Neural cell (in vitro differentiated cells): ENCODE measurements at regions not wholly inside any gene's neighbourhood (a gene's known extent, or its start where the extent isn't known, plus 50 kb on each side); places are given as distances from the start of the nearest gene placed in this dataset.

Experiments used
- H2AFZ ChIP-seq: fragments of 200-600, 300-800 bp; sonication (generic), shearing (Covaris generic); 2 replicates; pipeline ENCODE4 v1.6.0; 2014; ENCODE audit warnings: low read depth, mild to moderate bottlenecking, antibody characterized with exemption, low read length, moderate library complexity
- H3F3A ChIP-seq: fragments of 200-600 bp; shearing (Covaris generic); 2 replicates; pipeline ENCODE4 v1.6.1; 2016; ENCODE audit warnings: mild to moderate bottlenecking, moderate library complexity, mixed read lengths, antibody characterized with exemption, low read length; ENCODE audit not compliant: insufficient read depth, poor library complexity, severe bottlenecking
- H3K27ac ChIP-seq: fragments of 200-600, 300-800 bp; sonication (generic), shearing (Covaris generic); 2 replicates; pipeline ENCODE4 v1.5.1; 2014; ENCODE audit warnings: mild to moderate bottlenecking, low read length, moderate library complexity
- H3K27me3 ChIP-seq: fragments of 300-800, 200-600 bp; sonication (generic), shearing (Covaris generic); 2 replicates; pipeline ENCODE4 v1.6.0; 2014; ENCODE audit warnings: mild to moderate bottlenecking, low read depth, low read length, moderate library complexity; ENCODE audit not compliant: insufficient read depth
- H3K36me3 ChIP-seq: fragments of 300-800, 200-600 bp; sonication (generic), shearing (Covaris generic); 2 replicates; pipeline ENCODE4 v1.5.1; 2014; ENCODE audit warnings: mild to moderate bottlenecking, antibody characterized with exemption, low read length, moderate library complexity; ENCODE audit not compliant: insufficient read depth
- H3K4me2 ChIP-seq: fragments of 300-800, 200-600 bp; sonication (generic), shearing (Covaris generic); 2 replicates; pipeline ENCODE4 v1.6.0; 2014; ENCODE audit warnings: mild to moderate bottlenecking, low read length
- H3K4me3 ChIP-seq: fragments of 300-800, 200-600 bp; sonication (generic), shearing (Covaris generic); 2 replicates; pipeline ENCODE4 v1.5.1; 2014; ENCODE audit warnings: mild to moderate bottlenecking, low read length, moderate library complexity
- H3K79me2 ChIP-seq: fragments of 200-600 bp; shearing (Covaris generic); replicated peaks from 2 replicates; pipeline ENCODE4 v1.6.0; 2014; ENCODE audit warnings: mild to moderate bottlenecking, low read length, moderate library complexity; ENCODE audit not compliant: insufficient read depth
- H3K9ac ChIP-seq: fragments of 300-800, 200-600 bp; sonication (generic), shearing (Covaris generic); 2 replicates; pipeline ENCODE4 v1.6.1; 2016; ENCODE audit warnings: mild to moderate bottlenecking, low read length, mixed read lengths
- H3K9me2 ChIP-seq: fragments of 200-600 bp; shearing (Covaris generic); 2 replicates; pipeline ENCODE4 v1.6.1; 2016; ENCODE audit warnings: mild to moderate bottlenecking, low read length, mixed read lengths; ENCODE audit not compliant: insufficient read depth
- H3K9me3 ChIP-seq: fragments of 200-600, 300-800 bp; sonication (generic), shearing (Covaris generic); 2 replicates; pipeline ENCODE4 v1.6.1; 2016; ENCODE audit warnings: mild to moderate bottlenecking, mixed run types, low read length, moderate library complexity, mixed read lengths
- H4K20me1 ChIP-seq: fragments of 200-600 bp; shearing (Covaris generic); 2 replicates; pipeline ENCODE4 v1.6.1; 2016; ENCODE audit warnings: mild to moderate bottlenecking, mixed run types; ENCODE audit not compliant: insufficient read depth
- EP300 ChIP-seq: fragments of 450-650 bp; conservative IDR thresholded peaks from 2 replicates; pipeline ENCODE4 v1.6.1; 2014; ENCODE audit warnings: antibody characterized with exemption, mild to moderate bottlenecking, moderate library complexity; ENCODE audit not compliant: poor library complexity, severe bottlenecking
- EZH2 ChIP-seq: fragments of 200-600, 300-800 bp; shearing (Covaris generic), sonication (generic); IDR thresholded peaks from 2 replicates; pipeline ENCODE4 v1.6.1; 2014; ENCODE audit warnings: antibody characterized with exemption, low read length, borderline replicate concordance, mild to moderate bottlenecking; ENCODE audit not compliant: insufficient read depth, poor library complexity, severe bottlenecking
- MXI1 ChIP-seq: fragments of 450-650 bp; conservative IDR thresholded peaks from 2 replicates; pipeline ENCODE4 v1.6.1; 2014; ENCODE audit warnings: antibody characterized with exemption, mild to moderate bottlenecking; ENCODE audit not compliant: poor library complexity, severe bottlenecking
- POLR2AphosphoS5 ChIP-seq: IDR thresholded peaks from 2 replicates; pipeline ENCODE4 v1.6.1; 2012
- RAD21 ChIP-seq: fragments of 450-650 bp; conservative IDR thresholded peaks from 2 replicates; pipeline ENCODE4 v1.6.1; 2014; ENCODE audit warnings: antibody characterized with exemption, mild to moderate bottlenecking, moderate library complexity
- SMC3 ChIP-seq: fragments of 450-650 bp; conservative IDR thresholded peaks from 2 replicates; pipeline ENCODE4 v1.6.1; 2014; ENCODE audit warnings: antibody characterized with exemption, mild to moderate bottlenecking, moderate library complexity; ENCODE audit not compliant: poor library complexity
- TAF1 ChIP-seq: IDR thresholded peaks from 2 replicates; pipeline ENCODE4 v1.6.1; 2012; ENCODE audit warnings: low read depth
- TF ChIP-seq, protein P1 (sequence below): IDR thresholded peaks from 2 replicates; pipeline ENCODE4 v1.6.1; 2012; ENCODE audit warnings: borderline replicate concordance
- TF ChIP-seq, protein P2 (sequence below): fragments of 450-650 bp; IDR thresholded peaks from 2 replicates; pipeline ENCODE4 v1.5.1; 2014; ENCODE audit warnings: antibody characterized with exemption, mild to moderate bottlenecking, moderate library complexity; ENCODE audit not compliant: poor library complexity, severe bottlenecking

DNA sequence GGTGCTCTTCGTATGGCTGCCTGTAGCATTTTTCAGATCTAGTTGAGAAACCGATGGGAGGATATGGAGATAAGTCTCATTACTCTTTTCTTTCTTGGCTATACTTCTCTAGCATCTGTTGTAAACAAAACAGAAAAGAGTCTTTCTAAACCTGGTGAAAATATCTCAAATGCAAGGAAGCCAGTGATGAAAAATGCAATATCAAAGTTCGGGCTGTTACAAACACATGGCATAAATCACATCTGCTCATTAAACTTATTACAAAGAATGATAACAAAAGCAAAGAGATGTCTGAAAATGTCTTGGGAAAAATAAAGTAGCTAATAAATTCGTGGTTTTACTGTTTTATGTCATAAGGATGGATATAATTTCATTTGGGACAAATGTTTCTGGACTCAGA is 71.8 kb upstream of the IGFBP3 start:
- no peak overlapping the region for H2AFZ ChIP-seq

DNA sequence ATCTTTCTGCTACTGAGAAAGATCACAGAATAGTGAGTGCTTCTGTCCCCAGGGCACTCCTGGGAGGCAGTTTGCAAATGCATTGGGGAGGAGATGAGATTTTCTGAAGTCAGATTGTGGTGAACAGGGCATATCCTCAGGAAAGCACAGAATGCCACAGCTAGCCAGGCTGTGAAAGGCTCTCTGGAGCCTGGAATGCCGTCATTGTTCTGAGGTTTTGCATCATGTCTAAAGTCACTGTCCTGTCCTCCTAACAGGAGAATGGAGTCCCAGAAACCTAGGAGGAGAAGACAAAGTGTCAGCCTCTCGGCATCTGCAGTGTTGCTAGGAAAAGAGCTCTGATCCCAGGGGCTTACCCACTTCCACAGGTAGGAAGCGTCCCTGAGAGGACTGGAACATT is 69.2 kb upstream of the IGFBP3 start:
- Histone ChIP-seq H3F3A (no peaks in the 10 kb centered on the region), H3K9me2 (no peaks in the 10 kb centered on the region), H3K9me3 (no peaks in the 10 kb centered on the region), H3K36me3 (no peaks in the 10 kb centered on the region), H3K79me2 (no peaks in the 10 kb centered on the region), H4K20me1 (no peaks in the 10 kb centered on the region), H3K9ac (no peak overlapping the region), H2AFZ (no peak overlapping the region), H3K4me2 (no peak overlapping the region), H3K27me3 (no peaks in the 10 kb centered on the region), H3K4me3 (no peak overlapping the region), H3K27ac (no peak overlapping the region)
- TF ChIP-seq EP300 (no peak), RAD21 (no peak), TAF1 (no peak), EZH2 (no peak), SMC3 (no peak), POLR2AphosphoS5 (no peak), MXI1 (no peak)
- TF ChIP-seq, protein P1, sequence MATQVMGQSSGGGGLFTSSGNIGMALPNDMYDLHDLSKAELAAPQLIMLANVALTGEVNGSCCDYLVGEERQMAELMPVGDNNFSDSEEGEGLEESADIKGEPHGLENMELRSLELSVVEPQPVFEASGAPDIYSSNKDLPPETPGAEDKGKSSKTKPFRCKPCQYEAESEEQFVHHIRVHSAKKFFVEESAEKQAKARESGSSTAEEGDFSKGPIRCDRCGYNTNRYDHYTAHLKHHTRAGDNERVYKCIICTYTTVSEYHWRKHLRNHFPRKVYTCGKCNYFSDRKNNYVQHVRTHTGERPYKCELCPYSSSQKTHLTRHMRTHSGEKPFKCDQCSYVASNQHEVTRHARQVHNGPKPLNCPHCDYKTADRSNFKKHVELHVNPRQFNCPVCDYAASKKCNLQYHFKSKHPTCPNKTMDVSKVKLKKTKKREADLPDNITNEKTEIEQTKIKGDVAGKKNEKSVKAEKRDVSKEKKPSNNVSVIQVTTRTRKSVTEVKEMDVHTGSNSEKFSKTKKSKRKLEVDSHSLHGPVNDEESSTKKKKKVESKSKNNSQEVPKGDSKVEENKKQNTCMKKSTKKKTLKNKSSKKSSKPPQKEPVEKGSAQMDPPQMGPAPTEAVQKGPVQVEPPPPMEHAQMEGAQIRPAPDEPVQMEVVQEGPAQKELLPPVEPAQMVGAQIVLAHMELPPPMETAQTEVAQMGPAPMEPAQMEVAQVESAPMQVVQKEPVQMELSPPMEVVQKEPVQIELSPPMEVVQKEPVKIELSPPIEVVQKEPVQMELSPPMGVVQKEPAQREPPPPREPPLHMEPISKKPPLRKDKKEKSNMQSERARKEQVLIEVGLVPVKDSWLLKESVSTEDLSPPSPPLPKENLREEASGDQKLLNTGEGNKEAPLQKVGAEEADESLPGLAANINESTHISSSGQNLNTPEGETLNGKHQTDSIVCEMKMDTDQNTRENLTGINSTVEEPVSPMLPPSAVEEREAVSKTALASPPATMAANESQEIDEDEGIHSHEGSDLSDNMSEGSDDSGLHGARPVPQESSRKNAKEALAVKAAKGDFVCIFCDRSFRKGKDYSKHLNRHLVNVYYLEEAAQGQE: no peak

More for the DNA sequence above, 71.8 kb upstream of the IGFBP3 start:
- Histone ChIP-seq H3K4me2 (no peak overlapping the region), H3K9me3 (no peaks in the 10 kb centered on the region), H3F3A (no peaks in the 10 kb centered on the region), H3K27me3 (no peaks in the 10 kb centered on the region), H3K36me3 (no peaks in the 10 kb centered on the region), H4K20me1 (no peaks in the 10 kb centered on the region), H3K9ac (no peak overlapping the region), H3K79me2 (no peaks in the 10 kb centered on the region), H3K27ac (no peak overlapping the region), H3K9me2 (no peaks in the 10 kb centered on the region), H3K4me3 (no peak overlapping the region)
- TF ChIP-seq POLR2AphosphoS5 (no peak), RAD21 (no peak), TAF1 (no peak), EP300 (no peak), EZH2 (no peak), SMC3 (no peak), MXI1 (no peak)
- TF ChIP-seq, protein P2, sequence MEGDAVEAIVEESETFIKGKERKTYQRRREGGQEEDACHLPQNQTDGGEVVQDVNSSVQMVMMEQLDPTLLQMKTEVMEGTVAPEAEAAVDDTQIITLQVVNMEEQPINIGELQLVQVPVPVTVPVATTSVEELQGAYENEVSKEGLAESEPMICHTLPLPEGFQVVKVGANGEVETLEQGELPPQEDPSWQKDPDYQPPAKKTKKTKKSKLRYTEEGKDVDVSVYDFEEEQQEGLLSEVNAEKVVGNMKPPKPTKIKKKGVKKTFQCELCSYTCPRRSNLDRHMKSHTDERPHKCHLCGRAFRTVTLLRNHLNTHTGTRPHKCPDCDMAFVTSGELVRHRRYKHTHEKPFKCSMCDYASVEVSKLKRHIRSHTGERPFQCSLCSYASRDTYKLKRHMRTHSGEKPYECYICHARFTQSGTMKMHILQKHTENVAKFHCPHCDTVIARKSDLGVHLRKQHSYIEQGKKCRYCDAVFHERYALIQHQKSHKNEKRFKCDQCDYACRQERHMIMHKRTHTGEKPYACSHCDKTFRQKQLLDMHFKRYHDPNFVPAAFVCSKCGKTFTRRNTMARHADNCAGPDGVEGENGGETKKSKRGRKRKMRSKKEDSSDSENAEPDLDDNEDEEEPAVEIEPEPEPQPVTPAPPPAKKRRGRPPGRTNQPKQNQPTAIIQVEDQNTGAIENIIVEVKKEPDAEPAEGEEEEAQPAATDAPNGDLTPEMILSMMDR: no peak
- TF ChIP-seq, protein P1: no peak
